ENCODE measurements at regions not wholly inside any gene's neighbourhood (a gene's known extent, or its start where the extent isn't known, plus 50 kb on each side); places are given as distances from the start of the nearest gene placed in this dataset.

DNA sequence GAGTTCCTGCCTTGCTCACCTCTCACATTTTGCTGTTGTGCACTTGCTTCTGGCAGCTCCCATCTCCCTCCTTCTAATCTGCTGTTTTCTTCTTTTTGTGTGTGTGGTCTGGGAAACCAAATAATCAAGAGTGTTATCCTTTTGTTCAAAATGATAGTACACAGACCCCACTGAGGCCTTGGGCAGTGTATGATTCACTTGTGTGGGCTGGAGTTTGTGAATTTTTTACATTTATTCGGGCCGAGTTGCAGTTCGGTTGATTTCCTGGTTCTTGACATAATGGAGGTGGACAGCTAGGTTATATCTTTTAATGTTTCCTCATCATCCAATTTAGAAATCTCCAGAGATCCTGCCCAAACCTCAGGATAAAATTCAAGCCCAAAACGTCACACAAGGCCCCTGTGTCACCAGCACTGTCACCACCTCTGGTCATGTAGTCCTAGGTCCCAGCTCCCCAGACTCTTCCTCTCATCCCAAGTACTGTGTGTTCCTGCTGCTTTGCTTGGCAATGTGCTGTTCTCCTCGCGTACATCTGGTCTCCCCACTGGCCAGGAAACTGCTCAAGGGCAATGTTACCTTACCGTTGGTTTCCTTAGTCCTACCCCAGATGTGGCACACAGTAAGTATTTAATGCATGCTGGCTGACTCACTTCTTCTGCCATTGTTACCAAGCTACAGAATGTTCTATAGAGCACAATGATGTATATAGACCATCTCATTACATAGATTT is 55.7 kb upstream of the PHACTR2 start:
- no peak for DNase-seq

DNA sequence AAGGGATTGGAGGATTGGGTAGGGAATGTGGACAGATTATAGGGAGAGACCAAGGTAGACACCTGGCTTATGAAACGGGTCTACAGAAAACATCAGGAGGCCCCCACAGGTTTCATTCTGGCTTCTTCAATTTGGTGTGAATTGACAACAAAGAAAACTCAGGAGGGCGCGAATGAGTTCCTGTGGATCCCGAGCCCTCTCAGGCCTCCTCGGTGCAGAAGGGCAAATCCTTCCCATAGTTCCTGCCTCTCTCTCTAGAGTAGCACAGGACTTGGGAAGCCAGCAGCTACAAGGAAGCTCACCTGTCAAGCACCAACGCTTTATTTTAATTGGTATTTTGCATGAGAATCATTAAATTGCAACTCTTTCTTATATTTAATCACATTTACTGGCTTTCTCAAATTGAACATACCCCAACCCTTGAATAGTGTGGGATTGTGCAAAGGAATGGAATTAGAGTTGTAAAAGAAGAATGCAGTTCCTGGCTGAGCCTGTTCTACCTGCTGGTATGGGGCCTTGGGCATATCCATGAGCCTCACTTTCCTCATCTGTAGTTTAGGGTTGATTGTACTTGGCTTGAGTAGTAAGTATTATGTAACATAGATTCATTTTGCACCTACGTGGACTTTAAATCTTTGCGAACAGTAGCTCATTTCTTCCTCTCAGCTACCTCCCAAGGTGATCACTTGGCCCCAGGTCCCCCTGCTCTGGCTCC is 56.4 kb upstream of the PHACTR2 start:
- DNase-seq = no peak

DNA sequence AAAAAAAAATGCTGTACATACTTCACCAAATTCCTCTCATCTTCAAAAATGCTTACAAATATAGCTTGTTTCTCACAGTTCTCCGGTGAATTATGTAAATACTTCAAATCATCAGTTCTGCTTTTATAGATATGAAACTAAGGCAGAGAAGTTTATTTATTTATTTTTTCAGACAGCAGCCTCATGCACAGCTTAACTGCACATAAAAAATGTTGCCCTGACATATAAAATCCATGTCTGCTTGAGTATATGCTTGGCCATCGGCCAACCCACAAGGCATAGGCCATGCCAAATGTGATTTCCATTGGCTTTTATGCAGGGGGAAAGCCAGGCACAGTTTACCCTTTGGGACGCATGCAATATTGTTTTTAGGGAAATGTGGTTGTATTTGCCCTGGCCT is 57.3 kb upstream of the PHACTR2 start:
- DNase-seq = peak; percentile 44

DNA sequence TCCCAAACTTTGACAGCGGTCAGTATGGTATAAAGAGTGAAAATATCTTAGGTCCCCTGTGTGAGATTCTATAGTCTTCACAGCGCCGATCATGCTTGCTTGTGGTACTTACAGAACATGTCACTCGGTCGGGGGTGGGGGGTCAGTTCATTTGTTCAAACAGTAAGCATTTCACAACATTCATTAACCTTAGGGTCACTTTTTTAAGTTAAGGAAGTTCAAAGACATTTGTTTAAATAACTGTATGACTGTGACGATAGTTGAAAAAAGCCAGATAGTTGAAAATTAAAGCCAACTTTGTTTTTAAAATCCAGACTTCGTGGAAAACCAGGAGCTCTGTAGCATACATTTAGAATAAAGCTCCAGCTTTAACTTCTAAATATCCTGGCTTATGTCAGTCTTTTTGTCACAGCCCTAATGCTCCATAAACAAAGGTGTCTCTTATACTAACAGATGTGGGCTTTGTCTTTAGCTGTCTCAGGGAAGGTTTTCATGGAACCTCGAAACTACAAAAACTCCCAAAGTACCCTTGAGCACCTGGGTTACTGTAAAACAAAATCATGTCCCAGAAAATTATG is 57.9 kb upstream of the PHACTR2 start:
- no peak for DNase-seq

DNA sequence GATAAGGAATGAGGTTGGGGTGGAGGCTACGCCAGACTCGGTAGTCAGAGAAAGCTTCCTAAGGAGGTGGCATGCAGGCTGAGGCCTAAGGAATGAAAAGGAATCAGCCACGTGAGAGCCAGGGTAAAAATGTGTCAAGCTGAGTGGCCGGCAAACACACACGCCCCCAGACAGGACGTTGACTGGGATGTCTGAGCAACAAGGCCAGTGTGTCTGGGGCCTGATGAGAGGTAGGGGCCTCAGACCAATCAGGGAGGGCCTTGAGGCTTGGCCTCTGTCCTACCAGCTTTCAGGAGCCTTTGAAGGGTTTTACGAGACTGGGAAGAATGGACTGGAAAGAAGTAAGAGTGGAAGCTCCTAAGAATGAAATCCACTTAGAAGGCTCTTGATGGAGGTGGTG is 61.0 kb upstream of the PHACTR2 start:
- DNase-seq = no peak

DNA sequence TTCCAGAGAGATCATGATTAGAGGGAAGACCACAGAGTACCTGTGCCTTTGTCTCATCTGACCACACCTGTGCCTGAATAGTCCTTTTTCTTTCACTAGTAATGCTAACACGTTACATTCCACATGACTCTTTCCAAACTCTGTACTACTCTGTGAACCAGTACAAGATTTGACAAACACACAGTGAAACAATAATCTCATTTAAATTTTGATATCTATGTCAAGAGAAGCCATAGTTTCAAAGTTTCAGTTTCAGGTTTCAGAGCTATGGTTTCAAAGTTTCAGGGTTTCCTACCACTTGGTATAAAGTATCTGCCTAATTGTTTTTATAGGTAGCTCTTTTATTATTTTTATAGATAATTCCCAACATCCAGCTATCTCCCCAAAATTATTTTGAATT is 62.0 kb upstream of the PHACTR2 start:
- no peak for DNase-seq

DNA sequence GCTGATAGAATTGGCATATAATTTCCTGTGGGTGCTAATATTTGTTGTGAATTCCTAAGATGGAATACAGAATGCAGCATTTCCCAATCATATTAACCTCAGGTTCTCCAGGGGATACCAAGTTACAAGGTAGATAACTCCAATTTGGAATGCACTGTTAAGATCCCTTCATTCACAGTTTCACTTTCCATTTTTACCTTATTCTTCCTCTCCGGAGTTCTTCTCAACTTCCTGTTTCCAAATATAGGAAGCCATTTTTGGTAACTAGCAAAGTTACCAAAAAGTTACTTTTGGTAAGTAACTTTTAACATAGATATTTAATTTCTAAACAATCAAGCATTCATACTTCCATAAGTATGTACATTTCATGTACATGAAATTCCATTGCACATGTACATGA is 63.5 kb upstream of the PHACTR2 start:
- no peak for DNase-seq

DNA sequence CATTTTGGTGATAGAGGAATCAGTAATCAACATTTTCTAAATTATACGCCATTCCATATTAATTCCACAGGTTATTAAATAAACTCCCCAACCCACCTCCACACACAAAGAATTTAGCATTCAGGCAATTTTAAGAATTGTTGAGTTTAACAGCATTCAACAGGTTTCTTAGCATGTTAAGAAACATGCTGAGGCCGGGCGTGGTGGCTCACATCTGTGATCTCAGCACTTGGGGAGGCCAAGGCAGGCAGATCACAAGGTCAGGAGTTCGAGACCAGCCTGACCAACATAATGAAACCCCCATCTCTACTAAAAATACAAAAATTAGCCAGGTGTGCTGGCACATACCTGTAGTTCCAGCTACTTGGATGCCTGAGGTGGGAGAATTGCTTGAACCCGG is 64.0 kb upstream of the PHACTR2 start:
- no peak for DNase-seq

DNA sequence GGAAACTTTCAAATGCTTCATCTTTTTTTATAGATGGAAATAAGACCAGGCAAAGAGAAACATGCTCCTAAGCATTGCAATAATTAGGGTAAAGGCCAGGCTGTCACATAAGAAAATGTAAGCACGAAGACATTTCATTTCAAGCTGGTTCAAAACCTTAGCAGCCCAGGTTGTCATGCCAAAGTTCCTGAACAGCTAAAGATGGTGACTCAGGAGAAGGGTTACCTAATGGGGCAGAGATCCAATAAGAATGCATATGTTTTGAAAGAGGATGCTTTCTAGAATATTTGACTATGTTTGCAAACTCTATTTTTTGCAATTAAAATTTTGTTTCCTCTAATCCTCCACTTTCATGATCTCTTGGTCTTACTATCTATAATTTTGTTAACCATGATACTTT is 65.6 kb upstream of the PHACTR2 start:
- no peak for DNase-seq

DNA sequence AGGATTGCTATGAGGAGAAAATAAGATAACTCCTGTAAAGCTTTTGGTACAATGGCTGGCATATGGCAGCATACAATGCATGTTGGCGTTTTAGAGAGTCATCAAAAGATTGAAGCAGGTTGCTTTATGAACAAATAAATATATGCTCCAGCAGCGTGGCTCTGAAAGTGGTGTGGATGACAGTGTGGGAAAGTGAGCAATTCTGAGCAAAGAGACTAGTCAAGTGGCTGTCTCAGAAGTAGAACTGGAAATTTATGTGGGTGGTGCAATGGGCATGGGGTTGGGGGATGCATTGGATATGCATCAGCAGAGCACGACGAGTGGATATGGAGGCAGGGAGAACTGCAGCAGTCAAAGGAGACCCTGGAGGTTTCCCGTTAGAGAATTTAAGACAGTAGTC is 66.2 kb upstream of the PHACTR2 start:
- no peak for DNase-seq

DNA sequence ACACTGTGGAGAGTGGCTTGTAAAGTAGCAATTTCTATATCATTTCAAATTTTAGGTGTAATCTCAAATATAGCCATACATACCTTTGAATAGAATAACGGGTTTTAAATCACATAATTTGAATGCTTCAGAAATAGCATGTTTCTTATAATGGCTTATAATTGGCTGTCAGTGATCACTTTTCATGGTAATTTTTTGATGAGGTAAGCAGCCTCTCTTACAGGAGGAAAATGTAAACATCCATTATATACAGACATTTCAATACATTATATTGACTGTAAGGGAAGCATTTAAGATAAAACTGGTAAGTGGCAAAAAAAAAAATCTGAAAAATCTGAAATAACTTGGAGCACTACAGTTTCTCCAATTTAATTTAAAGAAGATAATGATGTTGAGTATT is 67.8 kb upstream of the PHACTR2 start:
- DNase-seq = no peak

DNA sequence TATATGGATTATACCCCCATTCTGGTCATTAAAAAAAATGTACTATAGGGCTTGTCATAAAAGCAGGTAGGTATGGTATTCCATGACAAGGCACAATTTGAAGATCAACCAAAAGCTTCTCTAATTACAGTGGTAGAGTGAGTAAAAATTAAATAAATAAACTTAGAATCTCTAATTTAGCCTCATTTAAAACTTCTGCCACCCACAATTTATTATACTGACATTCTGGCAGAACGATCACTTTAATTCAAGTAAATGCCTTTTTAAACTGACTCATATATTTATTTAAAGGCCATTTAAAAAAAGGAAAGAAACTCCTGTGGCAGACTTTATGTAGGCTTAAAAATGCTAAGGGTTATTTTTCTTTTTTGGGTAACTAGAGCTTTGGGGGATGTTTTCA is 68.3 kb upstream of the PHACTR2 start:
- DNase-seq = no peak

DNA sequence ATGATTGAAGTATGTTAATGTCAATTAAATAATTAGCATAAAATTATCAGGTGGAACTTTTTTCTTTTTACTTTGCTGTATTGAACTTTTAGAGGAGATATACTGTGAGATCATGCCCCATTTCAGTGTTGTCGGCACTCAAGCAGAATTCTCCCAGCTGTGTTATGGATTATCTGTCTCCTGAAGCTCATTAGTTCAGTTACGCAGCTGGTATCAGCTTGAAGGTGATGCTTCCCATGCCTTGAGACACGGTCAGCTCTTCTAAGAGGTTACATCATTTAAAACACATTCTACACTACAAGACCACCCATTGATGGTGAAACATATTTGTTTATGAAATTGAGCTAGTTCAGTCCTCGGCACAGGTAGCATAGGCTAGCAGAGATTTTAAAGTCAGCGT is 68.9 kb upstream of the PHACTR2 start:
- DNase-seq = no peak

DNA sequence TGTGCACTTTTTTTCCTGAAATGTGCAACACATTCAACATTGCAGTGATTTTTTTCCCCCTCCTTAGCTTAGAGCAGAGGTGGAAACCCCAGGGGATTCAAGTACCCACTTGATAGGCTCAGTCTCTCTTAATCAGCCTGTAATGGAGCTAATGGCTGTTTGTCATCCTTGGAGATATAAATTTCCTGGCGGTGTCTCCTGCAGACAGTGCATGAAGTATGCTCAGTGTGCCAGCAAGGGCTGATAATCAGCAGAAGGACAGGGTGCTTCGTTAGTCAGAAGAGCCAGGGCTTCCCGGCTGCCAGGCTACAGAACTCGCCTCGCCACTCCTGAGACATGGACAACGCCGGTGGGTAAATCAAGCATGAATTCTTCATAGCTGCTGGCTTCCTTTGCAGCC is 69.8 kb upstream of the PHACTR2 start:
- DNase-seq = no peak

DNA sequence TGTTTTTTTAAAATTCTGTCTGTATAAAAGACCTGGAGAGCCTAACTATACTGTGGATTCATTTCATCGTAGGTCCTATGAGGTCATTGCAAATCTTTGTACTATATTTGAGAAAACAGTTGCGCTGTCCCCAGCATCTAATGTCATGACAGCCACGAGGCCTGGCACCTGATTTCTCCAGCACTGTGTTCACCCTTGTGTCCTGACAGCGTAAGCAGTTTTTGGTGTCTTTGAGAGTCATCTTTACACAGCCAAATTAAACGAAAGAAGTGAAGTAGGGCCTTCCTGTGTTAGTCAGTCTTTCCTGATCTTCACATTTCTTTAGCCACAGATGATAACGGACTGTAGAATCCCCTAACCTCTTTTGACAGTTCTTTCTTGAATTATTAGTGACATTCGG is 70.6 kb upstream of the PHACTR2 start:
- DNase-seq = no peak

DNA sequence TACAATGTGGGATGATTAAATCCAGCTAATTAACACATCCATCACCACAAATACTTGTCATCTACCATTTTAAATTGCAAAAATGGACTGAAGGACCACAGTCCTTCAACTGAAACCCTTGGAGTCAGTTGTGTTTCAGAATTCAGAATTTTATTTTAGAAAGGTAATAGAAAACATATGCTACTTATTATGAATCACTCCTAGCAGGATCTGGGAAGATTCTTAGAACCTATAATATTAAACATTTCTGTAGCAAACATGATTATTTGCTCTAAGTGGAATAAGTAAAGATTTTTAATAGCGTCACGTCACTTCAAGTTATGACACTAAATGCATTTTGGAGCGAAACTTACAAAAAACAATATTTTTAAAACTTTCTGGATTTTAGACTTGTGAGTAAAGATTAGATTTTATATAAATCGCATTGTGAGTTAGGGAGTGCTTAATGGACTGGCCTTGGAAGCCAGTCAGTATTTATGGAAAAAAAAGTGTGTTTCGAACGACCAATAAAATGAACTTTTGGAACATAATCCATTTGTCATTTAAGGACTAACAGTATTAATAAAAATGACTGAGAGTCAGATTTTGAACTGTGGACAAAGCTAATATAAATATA is 71.8 kb upstream of the PHACTR2 start:
- DNase-seq = no peak

DNA sequence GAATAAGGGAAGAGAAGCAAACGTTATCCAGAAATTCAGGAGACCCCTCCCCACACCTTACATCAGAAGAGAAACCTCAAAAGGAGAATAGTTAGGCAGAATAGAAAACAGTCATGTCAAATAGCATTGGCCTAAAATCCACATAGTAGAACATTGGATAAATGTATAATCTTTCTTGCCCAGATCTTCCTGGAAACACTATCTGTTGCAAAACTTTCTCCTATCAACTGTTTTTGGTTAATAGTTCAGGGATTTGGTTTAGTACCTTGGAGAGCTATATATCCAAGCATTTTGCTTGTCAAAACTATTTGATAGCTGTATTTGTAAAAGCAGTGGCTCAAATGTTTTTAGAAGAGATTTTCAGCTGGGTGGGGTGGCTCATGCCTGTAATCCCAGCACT is 74.3 kb upstream of the PHACTR2 start:
- peak; percentile 12 for DNase-seq

DNA sequence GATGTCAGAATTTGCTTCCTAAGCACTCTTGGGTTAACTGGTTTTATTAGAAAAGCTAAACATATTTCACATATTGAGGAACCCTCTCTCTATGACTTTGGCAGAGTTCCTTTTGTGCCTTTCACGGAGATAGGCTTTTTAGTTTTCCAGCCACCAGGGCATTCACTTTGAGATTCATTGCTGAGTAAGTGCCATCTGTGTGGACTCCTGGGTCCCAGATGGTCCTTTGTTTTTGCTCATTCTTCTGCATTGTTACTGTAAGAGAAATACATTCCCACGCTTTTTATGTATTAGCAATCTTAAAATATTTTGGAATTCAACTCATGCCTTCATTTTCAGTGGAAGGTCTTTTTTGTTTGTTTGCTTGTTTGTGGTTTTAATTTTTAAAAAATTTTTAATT is 76.3 kb upstream of the PHACTR2 start:
- no peak for DNase-seq

DNA sequence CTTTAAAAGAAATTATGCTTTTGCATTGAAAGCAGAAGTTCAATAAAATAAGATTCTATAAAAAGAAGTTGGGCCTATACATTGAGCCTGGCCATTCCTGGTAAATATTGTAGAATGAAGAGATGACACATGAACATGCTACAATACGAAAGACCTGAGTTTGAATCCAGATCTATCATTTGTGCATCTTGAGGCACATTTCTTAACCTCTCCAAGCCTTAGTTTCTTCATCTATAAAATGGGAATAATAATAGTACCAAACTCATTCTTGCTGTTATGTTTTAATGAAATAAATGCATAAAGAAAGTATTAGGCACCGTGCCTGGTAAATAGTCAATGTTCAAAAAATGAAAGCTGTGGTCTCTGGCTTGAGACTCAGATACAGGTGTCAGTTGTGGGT is 76.9 kb upstream of the PHACTR2 start:
- no peak for DNase-seq

DNA sequence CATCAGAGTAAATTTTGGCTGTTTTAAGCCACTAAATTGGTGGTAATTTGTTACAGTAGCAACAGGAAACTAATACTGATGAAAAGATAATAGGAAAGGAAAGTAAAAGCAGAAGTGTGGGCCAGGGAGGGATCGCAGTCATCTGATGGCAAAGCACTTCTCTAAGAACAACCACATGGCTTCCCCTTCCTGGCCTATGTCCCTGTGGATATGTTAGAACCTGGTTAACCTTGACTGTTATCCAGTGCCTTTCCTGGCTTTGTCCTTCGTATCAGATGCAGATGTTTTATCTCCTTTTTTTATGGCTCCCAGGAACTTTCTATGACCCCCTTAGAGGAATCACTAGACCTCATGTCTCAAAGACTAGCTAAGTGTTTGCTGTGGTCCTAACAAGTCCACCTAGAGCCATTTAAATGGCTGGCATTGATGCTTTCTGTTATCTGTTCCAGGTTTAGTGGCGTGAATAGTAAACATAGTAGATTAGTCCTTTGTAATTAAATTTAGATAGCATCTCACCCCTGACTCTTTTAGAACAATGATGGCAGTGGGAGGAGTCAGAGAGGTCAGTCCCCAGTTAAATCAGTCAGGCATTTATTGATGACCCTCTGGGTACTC is 79.2 kb upstream of the PHACTR2 start:
- peak; percentile 79 for DNase-seq

DNA sequence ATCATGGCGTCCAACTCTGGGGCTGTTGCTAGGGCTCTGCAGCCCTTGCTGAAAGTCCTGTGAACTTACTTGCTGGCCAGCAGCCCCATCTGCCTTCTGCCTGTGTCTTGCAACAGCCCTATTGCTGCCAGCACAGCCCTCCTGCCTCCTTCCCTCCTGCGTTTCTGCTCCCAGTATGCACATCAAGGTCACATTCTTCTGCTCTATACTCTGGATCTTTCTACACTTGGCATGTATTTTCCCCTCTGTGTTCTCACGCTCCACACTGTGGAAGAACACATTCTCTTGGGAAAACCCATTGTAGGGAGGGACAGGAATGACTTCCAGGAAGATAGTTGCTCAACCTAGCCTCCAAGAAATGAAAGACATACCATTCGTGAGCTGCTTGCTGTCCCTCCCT is 80.9 kb upstream of the PHACTR2 start:
- DNase-seq = no peak

DNA sequence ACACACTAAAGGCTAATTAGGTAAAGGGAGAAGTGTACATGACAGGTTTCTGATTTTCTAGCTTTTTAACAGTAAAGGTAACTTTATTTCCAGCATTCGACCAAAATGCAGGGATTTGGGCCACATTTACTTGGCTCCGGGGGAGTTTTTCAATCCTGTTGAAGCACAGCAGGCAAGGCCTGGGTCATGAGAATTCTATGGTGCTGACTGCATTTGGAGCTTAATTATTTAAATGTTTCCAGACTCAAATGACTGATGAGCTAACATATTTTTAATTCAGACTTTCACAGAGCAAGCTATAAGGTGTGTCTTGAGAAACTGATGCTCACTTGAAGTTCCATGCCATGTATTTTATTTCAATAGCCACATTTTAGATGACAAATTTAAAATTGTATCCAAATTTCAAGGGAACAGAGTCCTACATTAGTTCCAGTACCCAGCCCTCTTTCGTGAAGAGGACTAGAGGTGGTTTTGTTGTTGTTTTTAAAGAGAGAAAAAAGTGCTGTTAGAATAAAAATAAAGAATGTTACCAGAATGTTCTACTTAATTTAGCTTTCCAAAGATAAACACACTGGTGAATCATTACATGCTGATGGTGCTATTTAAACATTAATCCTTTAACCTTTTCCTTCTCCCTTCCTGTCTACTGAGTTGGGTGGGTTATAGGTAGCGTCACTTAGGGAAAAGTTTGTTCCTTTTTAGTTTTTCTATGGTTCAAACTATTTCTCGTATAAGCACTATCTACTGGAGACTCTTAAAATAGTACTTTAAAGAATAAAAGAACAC is 82.3 kb upstream of the PHACTR2 start:
- DNase-seq = no peak

DNA sequence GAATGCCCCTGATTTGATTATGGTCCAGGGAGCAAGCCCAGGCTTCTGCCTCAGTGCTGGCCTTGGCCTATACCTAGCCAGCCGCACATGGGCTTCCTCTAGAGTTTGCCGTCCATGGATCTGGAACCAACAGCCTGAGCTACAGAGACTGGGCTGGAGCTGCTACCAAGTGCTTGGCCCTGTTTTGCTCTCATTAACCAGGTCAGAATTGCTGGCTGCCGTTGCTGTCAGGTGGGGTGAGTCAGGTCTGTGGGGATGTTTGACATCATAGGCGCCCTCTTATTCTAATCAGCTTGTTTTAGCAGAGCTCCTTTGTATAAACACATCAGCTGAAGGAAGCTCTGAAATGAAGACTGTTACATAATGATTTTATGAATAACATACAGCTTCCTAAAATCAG is 83.1 kb upstream of the PHACTR2 start:
- no peak for DNase-seq

All from hematopoietic multipotent progenitor cell treated with erythropoietin and hydrocortisone succinate and interleukin-3 and kit ligand, for 6 days (in vitro differentiated cells).